CD4-positive, alpha-beta T cell treated with Interleukin-15 for 1 hour (primary cell): ENCODE measurements at regions not wholly inside any gene's neighbourhood (a gene's known extent, or its start where the extent isn't known, plus 50 kb on each side); places are given as distances from the start of the nearest gene placed in this dataset.
"Not testable (repeated sequence)": the region's sequence is repeated elsewhere in the genome, so short reads cannot be mapped to it uniquely, and the experiment has no call there.

Source experiments
- DNase-seq: peaks from one replicate; pipeline ENCODE4 v3.0.0-alpha.2; 2020

- peak; percentile 5 for DNase-seq
Observed at GRCh38 chr12:131624369-131624739, 86.5 kb upstream of the SFSWAP start.

GRCh38 chr12:131624756-131625501, 86.0 kb upstream of the SFSWAP start:
- DNase-seq = peak; percentile 4

GRCh38 chr12:131625966-131626722, 84.7 kb upstream of the SFSWAP start:
- DNase-seq = peak; percentile 20

GRCh38 chr12:131627151-131628022, 83.5 kb upstream of the SFSWAP start:
- peak; percentile 73 for DNase-seq

GRCh38 chr12:131628023-131628740, 82.7 kb upstream of the SFSWAP start:
- peak; percentile 10 for DNase-seq

GRCh38 chr12:131628766-131629448, 82.0 kb upstream of the SFSWAP start:
- DNase-seq = peak; percentile 12

- no peak for DNase-seq
Observed at GRCh38 chr12:131631230-131631629, 79.7 kb upstream of the SFSWAP start.

GRCh38 chr12:131631889-131632651, 78.8 kb upstream of the SFSWAP start:
- DNase-seq = peak; percentile 5

GRCh38 chr12:131632652-131633023, 78.3 kb upstream of the SFSWAP start:
- DNase-seq = not testable (repeated sequence)

GRCh38 chr12:131633610-131634009, 77.3 kb upstream of the SFSWAP start:
- DNase-seq = peak; percentile 13

GRCh38 chr12:131634037-131634436, 76.9 kb upstream of the SFSWAP start:
- DNase-seq = peak; percentile 13

GRCh38 chr12:131635012-131635411, 75.9 kb upstream of the SFSWAP start:
- not testable (repeated sequence) for DNase-seq

GRCh38 chr12:131635491-131636122, 75.3 kb upstream of the SFSWAP start:
- DNase-seq = no peak

- peak; percentile 9 for DNase-seq
Observed at GRCh38 chr12:131636266-131636665, 74.6 kb upstream of the SFSWAP start.

- DNase-seq = peak; percentile 14
Observed at GRCh38 chr12:131636940-131637750, 73.7 kb upstream of the SFSWAP start.

GRCh38 chr12:131637986-131638385, 72.9 kb upstream of the SFSWAP start:
- DNase-seq = no peak

GRCh38 chr12:131639270-131639940, 71.5 kb upstream of the SFSWAP start:
- DNase-seq = peak; percentile 8

- DNase-seq = peak; percentile 9
Observed at GRCh38 chr12:131640525-131640924, 70.4 kb upstream of the SFSWAP start.

- DNase-seq = no peak
Observed at GRCh38 chr12:131641315-131641714, 69.6 kb upstream of the SFSWAP start.
